Lower leg skin (tissue), 4 donors: ENCODE measurements at regions not wholly inside any gene's neighbourhood (a gene's known extent, or its start where the extent isn't known, plus 50 kb on each side); places are given as distances from the start of the nearest gene placed in this dataset.
"Not testable (repeated sequence)": the region's sequence is repeated elsewhere in the genome, so short reads cannot be mapped to it uniquely, and the experiment has no call there.

ENCODE experiments used
- DNase-seq, 2 donors: peaks; one replicate each; pipeline ENCODE4 v3.0.0-alpha.2; 2019; ENCODE audit warnings: low spot score in 2 of 2
- H3K4me3 ChIP-seq: fragments of 200-600 bp; sonication (generic); 2 replicates; pipeline ENCODE4 v1.5.1; 2017; ENCODE audit warnings: mild to moderate bottlenecking, low read depth; ENCODE audit not compliant: poor library complexity, severe bottlenecking
- POLR2A ChIP-seq, 2 donors: fragments of 450-650 bp; IDR thresholded peaks; one replicate each; pipeline ENCODE4 v1.6.1; 2016 to 2017; ENCODE audit warnings: antibody characterized with exemption in 2 of 2, mild to moderate bottlenecking in 1 of 2, moderate library complexity in 1 of 2
- WGBS, 2 donors: methylation state at CpG; one replicate each; pipeline ENCODE4 v1.1.5; 2018; 5-methylcytosine and 5-hydroxymethylcytosine counted together
- intact Hi-C: fragments of 100-400 bp; cut with DNase I; formaldehyde crosslinking; loops from one replicate; pipeline ENCODE4 v1.15.0; 2023; ENCODE audit warnings: low total_unique reads
- TF ChIP-seq, protein P1 (sequence below), 3 donors: fragments of 450-650 bp; IDR thresholded peaks; one replicate each; pipeline ENCODE4 v1.5.1; 2016; ENCODE audit warnings: antibody characterized with exemption in 3 of 3, mild to moderate bottlenecking in 3 of 3, moderate library complexity in 2 of 3

DNA sequence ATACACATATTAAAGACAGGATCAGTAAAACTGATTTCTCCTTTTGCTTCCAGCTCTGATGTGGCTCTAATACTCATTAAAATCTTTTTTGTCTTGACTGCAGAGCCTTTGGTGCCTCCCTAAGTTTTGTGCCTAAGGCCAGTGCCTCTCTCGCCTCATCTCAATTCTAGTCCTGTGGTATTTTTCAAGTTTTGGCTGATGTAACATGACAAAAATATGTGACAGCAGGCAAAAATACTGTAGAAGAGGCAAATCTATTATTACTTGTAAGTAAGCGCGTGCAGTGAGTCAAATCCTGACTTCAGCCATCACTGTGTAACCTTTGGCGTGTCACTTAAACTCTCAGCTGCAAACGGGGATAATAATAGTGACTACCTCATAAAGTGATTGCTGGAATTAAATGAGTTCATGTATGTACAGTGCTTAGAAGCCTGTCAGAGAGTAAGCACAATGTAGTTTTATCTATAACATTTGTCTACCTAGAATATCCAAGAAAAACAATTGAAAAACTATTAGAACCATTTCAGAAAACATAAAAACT, 74.0 kb downstream of the MAB21L3 start:
- 70 to 71% methylated on average over 5 of the region's 5 CpGs for WGBS, 2 donors
- H3K4me3 ChIP-seq, result no peak overlapping the region
- intact Hi-C loops, result no loop called here
- DNase-seq, result no peak
- TF ChIP-seq POLR2A (IDR thresholded peaks at IDR 0.05), result no peak

DNA sequence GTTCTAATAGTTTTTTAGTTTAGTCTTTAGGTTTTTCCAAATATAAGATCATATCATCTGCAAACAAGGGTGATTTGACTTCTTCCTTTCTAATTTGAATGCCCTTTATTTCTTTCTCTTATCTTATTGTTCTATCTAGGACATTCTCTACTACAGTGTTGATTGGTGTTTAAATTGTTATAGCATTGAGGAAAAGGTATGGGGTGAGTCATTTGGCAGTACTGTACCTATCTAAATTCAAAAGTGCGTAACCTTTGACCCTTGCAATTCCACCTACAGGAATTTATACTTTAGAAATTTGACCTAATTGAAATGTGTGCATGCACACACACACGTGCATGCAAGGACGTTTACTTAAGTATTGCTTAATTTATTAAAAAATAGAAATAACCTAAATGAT, 78.3 kb downstream of the MAB21L3 start:
- TF ChIP-seq, protein P1, sequence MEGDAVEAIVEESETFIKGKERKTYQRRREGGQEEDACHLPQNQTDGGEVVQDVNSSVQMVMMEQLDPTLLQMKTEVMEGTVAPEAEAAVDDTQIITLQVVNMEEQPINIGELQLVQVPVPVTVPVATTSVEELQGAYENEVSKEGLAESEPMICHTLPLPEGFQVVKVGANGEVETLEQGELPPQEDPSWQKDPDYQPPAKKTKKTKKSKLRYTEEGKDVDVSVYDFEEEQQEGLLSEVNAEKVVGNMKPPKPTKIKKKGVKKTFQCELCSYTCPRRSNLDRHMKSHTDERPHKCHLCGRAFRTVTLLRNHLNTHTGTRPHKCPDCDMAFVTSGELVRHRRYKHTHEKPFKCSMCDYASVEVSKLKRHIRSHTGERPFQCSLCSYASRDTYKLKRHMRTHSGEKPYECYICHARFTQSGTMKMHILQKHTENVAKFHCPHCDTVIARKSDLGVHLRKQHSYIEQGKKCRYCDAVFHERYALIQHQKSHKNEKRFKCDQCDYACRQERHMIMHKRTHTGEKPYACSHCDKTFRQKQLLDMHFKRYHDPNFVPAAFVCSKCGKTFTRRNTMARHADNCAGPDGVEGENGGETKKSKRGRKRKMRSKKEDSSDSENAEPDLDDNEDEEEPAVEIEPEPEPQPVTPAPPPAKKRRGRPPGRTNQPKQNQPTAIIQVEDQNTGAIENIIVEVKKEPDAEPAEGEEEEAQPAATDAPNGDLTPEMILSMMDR (IDR thresholded peaks at IDR 0.05), result no peak
- TF ChIP-seq POLR2A (IDR thresholded peaks at IDR 0.05), result no peak
- WGBS, 2 donors, result 80 to 91% methylated on average over 3 of the region's 3 CpGs
- intact Hi-C loops, result no loop called here

DNA sequence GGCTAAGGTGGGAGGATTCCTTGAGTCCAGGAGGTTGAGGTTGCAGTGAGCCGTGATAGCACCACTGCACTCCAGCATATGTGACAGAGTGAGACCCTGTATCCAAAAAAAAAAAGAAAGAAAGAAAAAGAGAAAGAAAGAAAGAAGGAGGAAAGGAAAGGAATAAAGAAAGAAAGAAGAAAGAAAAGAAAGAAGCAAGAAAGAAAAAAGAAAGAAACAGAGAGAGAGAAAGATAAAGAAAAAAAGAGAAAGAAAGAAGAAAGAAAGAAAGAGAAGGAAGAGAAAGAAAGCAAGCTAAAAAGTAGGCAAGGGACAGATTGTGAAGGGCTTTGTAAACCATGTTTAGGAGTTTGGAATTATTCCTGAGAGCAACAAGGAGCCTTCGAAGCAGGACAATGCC, 80.1 kb downstream of the MAB21L3 start:
- TF ChIP-seq, protein P1 (IDR thresholded peaks at IDR 0.05), result no peak
- no peak for TF ChIP-seq POLR2A (IDR thresholded peaks at IDR 0.05)
- WGBS, 2 donors, result 88 to 90% methylated on average over 2 of the region's 2 CpGs

More for the DNA sequence above, 78.3 kb downstream of the MAB21L3 start:
- H3K4me3 ChIP-seq, result no peak overlapping the region
- DNase-seq, result no peak

DNA sequence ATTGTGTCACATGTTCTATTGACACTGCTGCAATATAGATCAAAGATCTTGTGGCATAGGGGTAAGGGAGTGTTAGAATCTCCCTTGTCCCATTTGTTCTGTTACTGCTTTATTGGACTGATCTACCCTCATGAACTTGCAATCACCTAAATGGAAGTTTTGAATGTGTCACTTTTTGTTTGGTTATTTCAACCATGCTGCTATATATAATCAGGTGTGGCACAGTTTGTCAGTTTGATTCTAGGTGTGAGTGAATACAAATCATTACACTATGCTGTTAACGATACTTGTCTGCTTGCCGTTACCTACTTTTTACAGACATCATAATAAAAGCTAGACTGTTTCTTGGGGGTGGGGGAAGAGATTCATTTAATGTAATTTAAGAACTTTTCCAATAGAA, 82.6 kb downstream of the MAB21L3 start:
- TF ChIP-seq, protein P1 (IDR thresholded peaks at IDR 0.05), result no peak
- no peak for TF ChIP-seq POLR2A (IDR thresholded peaks at IDR 0.05)
- no peak overlapping the region for H3K4me3 ChIP-seq
- WGBS, 2 donors, result 90 to 93% methylated on average over 2 of the region's 2 CpGs
- intact Hi-C loops, result no loop called here
- no peak for DNase-seq

More for the DNA sequence above, 80.1 kb downstream of the MAB21L3 start:
- H3K4me3 ChIP-seq, result no peak overlapping the region
- DNase-seq, result no peak
- intact Hi-C loops, result no loop called here

DNA sequence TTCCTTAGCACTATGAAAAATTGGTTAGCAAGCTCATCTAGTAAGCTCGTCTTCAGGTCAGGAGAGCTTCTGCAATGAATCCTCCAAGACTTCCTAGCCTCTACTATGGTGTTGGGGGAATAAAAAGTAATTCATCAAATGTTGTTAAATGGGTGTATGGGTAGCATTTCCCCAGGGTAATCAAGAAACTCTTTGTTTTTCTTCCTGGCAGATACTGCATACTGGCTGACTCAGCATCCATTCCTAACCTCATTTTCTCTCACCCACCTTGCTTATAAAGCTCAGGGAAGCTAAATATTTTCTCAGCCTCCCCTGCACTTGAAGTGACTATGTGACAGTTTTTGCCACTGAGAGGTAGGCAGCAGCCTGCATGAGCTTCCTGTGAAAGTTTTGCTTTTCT, 83.4 kb downstream of the MAB21L3 start:
- intact Hi-C loops, result no loop called here
- H3K4me3 ChIP-seq, result no peak overlapping the region
- DNase-seq, result no peak
- TF ChIP-seq, protein P1 (IDR thresholded peaks at IDR 0.05), result no peak
- no peak for TF ChIP-seq POLR2A (IDR thresholded peaks at IDR 0.05)
- 57 to 73% methylated on average over 1 of the region's 1 CpG for WGBS, 2 donors

DNA sequence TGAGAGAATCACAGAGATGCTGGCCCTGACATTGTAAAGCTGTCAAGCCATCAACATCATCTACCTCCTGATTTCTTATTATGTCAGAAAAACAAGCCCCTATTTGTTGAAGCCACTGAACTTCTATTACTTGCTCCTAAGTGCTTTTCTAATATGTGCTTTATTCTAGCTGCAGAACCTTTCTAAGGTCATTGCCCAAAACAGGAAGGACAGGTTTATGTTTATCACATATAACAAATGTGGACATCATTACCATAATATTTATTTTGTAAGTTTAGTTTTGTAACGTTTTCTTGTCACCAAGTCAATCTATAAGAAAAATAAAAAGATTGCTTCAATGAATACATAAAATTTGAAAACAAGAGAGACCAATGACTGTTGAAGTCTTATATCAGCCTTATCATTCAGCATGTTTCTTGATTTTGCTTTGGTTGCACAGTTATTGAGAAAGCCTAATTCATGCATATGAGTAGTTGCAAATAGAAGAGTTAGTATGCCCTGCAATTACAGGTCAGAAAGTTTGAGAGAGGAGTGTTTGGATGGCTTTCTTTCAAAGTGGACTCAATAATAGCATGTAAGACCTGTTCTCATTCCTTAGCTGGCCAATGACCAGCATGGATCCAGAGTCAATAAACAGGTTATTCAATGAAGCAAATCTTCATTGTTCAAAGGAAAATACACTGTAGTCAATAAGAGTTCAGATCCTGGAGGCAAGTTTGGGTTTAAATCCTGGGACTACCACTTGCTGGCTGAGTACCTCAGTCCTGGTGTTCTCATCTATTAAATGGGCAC, 84.1 kb downstream of the MAB21L3 start:
- intact Hi-C loops, result no loop called here
- H3K4me3 ChIP-seq, result no peak overlapping the region
- no peak for TF ChIP-seq POLR2A (IDR thresholded peaks at IDR 0.05)
- DNase-seq, result no peak
- whole genome bisulfite sequencing, 2 donors, result 23 to 34% methylated on average over 1 of the region's 1 CpG

DNA sequence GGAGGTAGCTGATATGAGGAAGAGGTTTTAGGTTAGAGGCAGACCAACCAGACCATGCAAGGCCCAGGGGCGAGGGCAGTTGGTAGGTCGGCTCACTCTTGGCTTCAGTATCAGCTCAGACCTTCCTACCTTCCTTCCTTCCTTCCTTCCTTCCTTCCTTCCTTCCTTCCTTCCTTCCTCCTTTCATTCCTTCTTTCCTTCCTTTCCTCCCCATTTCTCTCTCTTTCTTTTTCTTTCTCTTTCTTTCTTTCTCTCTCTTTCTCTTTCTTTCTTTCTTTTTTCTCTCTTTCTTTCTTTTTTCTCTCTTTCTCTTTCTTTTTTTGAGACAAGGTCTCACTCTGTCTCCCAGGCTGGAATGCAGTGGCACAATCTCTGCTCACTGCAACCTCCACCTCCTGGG, 89.1 kb downstream of the MAB21L3 start:
- DNase-seq, H3K4me3 ChIP-seq, intact Hi-C loops: not testable (repeated sequence)
- 88 to 91% methylated on average over 2 of the region's 2 CpGs for WGBS, 2 donors
